GM19463 (cell line): ENCODE measurements at regions not wholly inside any gene's neighbourhood (a gene's known extent, or its start where the extent isn't known, plus 50 kb on each side); places are given as distances from the start of the nearest gene placed in this dataset.

Experiments used
- ATAC-seq: cut with Tn5 transposase; IDR thresholded peaks from one replicate; pipeline ENCODE4 v1.9.1; 2021; ENCODE audit warnings: mild to moderate bottlenecking, moderate library complexity; ENCODE audit not compliant: unreplicated experiment

GRCh38 chr11:92276773-92277172 lies 52.2 kb downstream of the FAT3 start:
- ATAC-seq, result no peak

GRCh38 chr11:92277871-92278270 lies 53.3 kb downstream of the FAT3 start:
- ATAC-seq, result no peak

GRCh38 chr11:92278791-92279433 lies 54.3 kb downstream of the FAT3 start:
- ATAC-seq, result no peak

GRCh38 chr11:92284107-92284506 lies 59.5 kb downstream of the FAT3 start:
- ATAC-seq, result no peak

GRCh38 chr11:92284558-92284957 lies 59.9 kb downstream of the FAT3 start:
- no peak for ATAC-seq

GRCh38 chr11:92285776-92286175 lies 61.2 kb downstream of the FAT3 start:
- no peak for ATAC-seq

GRCh38 chr11:92286709-92287108 lies 62.1 kb downstream of the FAT3 start:
- ATAC-seq, result no peak

- no peak for ATAC-seq
Measured at GRCh38 chr11:92295175-92296137, 70.8 kb downstream of the FAT3 start.

GRCh38 chr11:92296138-92296515 lies 71.5 kb downstream of the FAT3 start:
- ATAC-seq, result no peak

GRCh38 chr11:92297567-92298553 lies 73.2 kb downstream of the FAT3 start:
- no peak for ATAC-seq

GRCh38 chr11:92300876-92301275 lies 76.3 kb downstream of the FAT3 start:
- ATAC-seq, result no peak

GRCh38 chr11:92302770-92303169 lies 78.2 kb downstream of the FAT3 start:
- no peak for ATAC-seq

- ATAC-seq, result no peak
Measured at GRCh38 chr11:92304271-92304670, 79.7 kb downstream of the FAT3 start.

GRCh38 chr11:92306966-92307510 lies 82.4 kb downstream of the FAT3 start:
- no peak for ATAC-seq

- ATAC-seq, result no peak
Measured at GRCh38 chr11:92308366-92308765, 83.7 kb downstream of the FAT3 start.

GRCh38 chr11:92311616-92312449 lies 87.2 kb downstream of the FAT3 start:
- ATAC-seq, result no peak

GRCh38 chr11:92313784-92314183 lies 89.2 kb downstream of the FAT3 start:
- ATAC-seq, result no peak

- ATAC-seq, result no peak
Measured at GRCh38 chr11:92314499-92314898, 89.9 kb downstream of the FAT3 start.

- ATAC-seq, result no peak
Measured at GRCh38 chr11:92316106-92316809, 91.6 kb downstream of the FAT3 start.
